Fibroblast of skin of left biceps (primary cell): ENCODE measurements at regions not wholly inside any gene's neighbourhood (a gene's known extent, or its start where the extent isn't known, plus 50 kb on each side); places are given as distances from the start of the nearest gene placed in this dataset.

ENCODE experiments used
- DNase-seq, 2 experiments: peaks; one replicate each; pipeline ENCODE4 v3.0.0-alpha.2; 2013; ENCODE audit warnings: low read depth in 2 of 2

GRCh38 chr14:89493877-89494634 lies 77.0 kb upstream of the FOXN3 start:
- no peak for DNase-seq

GRCh38 chr14:89493406-89493805 lies 76.4 kb upstream of the FOXN3 start:
- DNase-seq: no peak

GRCh38 chr14:89491711-89492381 lies 74.8 kb upstream of the FOXN3 start:
- DNase-seq: peak in 1 of 2 experiments; percentile 43

GRCh38 chr14:89490466-89490865 lies 73.4 kb upstream of the FOXN3 start:
- DNase-seq: no peak

- peak in 1 of 2 experiments; percentile 10 for DNase-seq
Observed at GRCh38 chr14:89489761-89490437, 72.9 kb upstream of the FOXN3 start.

- DNase-seq: no peak
Observed at GRCh38 chr14:89486961-89487360, 69.9 kb upstream of the FOXN3 start.

GRCh38 chr14:89486505-89486904 lies 69.5 kb upstream of the FOXN3 start:
- no peak for DNase-seq

GRCh38 chr14:89485264-89485663 lies 68.2 kb upstream of the FOXN3 start:
- DNase-seq: no peak

- DNase-seq: no peak
Observed at GRCh38 chr14:89484051-89484844, 67.2 kb upstream of the FOXN3 start.

- no peak for DNase-seq
Observed at GRCh38 chr14:89481196-89481595, 64.2 kb upstream of the FOXN3 start.

GRCh38 chr14:89480278-89480677 lies 63.2 kb upstream of the FOXN3 start:
- no peak for DNase-seq

GRCh38 chr14:89479802-89480201 lies 62.8 kb upstream of the FOXN3 start:
- no peak for DNase-seq

- DNase-seq: no peak
Observed at GRCh38 chr14:89477391-89477790, 60.4 kb upstream of the FOXN3 start.

GRCh38 chr14:89476354-89476896 lies 59.4 kb upstream of the FOXN3 start:
- no peak for DNase-seq

GRCh38 chr14:89474464-89474863 lies 57.4 kb upstream of the FOXN3 start:
- no peak for DNase-seq

- peak in 1 of 2 experiments; percentile 14 for DNase-seq
Observed at GRCh38 chr14:89473989-89474388, 57.0 kb upstream of the FOXN3 start.

- DNase-seq: no peak
Observed at GRCh38 chr14:89473569-89473968, 56.5 kb upstream of the FOXN3 start.

- no peak for DNase-seq
Observed at GRCh38 chr14:89470401-89470800, 53.4 kb upstream of the FOXN3 start.

- no peak for DNase-seq
Observed at GRCh38 chr14:89469210-89470198, 52.5 kb upstream of the FOXN3 start.

- DNase-seq: no peak
Observed at GRCh38 chr14:89468566-89468965, 51.5 kb upstream of the FOXN3 start.
